Breast epithelium (tissue), 3 donors: ENCODE measurements at regions not wholly inside any gene's neighbourhood (a gene's known extent, or its start where the extent isn't known, plus 50 kb on each side); places are given as distances from the start of the nearest gene placed in this dataset.

Source experiments
- CTCF ChIP-seq, 3 donors: fragments of 450-650 bp; IDR thresholded peaks; one replicate each; pipeline ENCODE4 v1.5.1; 2016 to 2017; ENCODE audit warnings: antibody characterized with exemption in 3 of 3, mild to moderate bottlenecking in 3 of 3, moderate library complexity in 3 of 3
- POLR2A ChIP-seq: fragments of 450-650 bp; IDR thresholded peaks from one replicate; pipeline ENCODE4 v1.6.1; 2016; ENCODE audit warnings: antibody characterized with exemption, mild to moderate bottlenecking, moderate library complexity
- POLR2AphosphoS5 ChIP-seq, 3 donors: sonication (generic); formaldehyde crosslinking; IDR thresholded peaks; one replicate each; pipeline ENCODE4 v1.6.1; 2017; ENCODE audit warnings: antibody characterized with exemption in 3 of 3

GRCh38 chr5:133723651-133724366 lies 111.5 kb upstream of the FSTL4 start:
- TF ChIP-seq CTCF (IDR thresholded peaks at IDR 0.05) (no peak), POLR2A (no peak), POLR2AphosphoS5 (IDR thresholded peaks at IDR 0.05) (no peak)
